A549 (cell line): ENCODE measurements at regions not wholly inside any gene's neighbourhood (a gene's known extent, or its start where the extent isn't known, plus 50 kb on each side); places are given as distances from the start of the nearest gene placed in this dataset.
"Not testable (repeated sequence)": the region's sequence is repeated elsewhere in the genome, so short reads cannot be mapped to it uniquely, and the experiment has no call there.

Source experiments
- CBX2 ChIP-seq: fragments of 200-600 bp; sonication (generic); IDR thresholded peaks from 2 replicates; pipeline ENCODE4 v1.6.1; 2016; ENCODE audit warnings: low read depth, mild to moderate bottlenecking, borderline replicate concordance
- EHMT2 ChIP-seq: fragments of 200-600 bp; sonication (generic); IDR thresholded peaks from 2 replicates; pipeline ENCODE4 v1.6.1; 2016; ENCODE audit warnings: antibody characterized with exemption, low read depth, mild to moderate bottlenecking, moderate library complexity
- JUNB ChIP-seq: fragments of >200 bp; sonication (Bioruptor Twin); formaldehyde crosslinking; IDR thresholded peaks from 2 replicates; pipeline ENCODE4 v1.6.1; 2016
- MAFK ChIP-seq: fragments of 450-650 bp; IDR thresholded peaks from 2 replicates; pipeline ENCODE4 v1.6.1; 2014; ENCODE audit not compliant: partially characterized antibody
- ZC3H11A ChIP-seq: fragments of 450-650 bp; IDR thresholded peaks from 2 replicates; pipeline ENCODE4 v1.6.1; 2014; ENCODE audit warnings: antibody characterized with exemption, mild to moderate bottlenecking
- ZFP36 ChIP-seq: fragments of 450-650 bp; IDR thresholded peaks from 2 replicates; pipeline ENCODE4 v1.6.1; 2014; ENCODE audit warnings: borderline replicate concordance; ENCODE audit not compliant: partially characterized antibody
- TF ChIP-seq, protein P1 (sequence below): fragments of >200 bp; sonication (Bioruptor Twin); formaldehyde crosslinking; IDR thresholded peaks from 3 replicates; pipeline ENCODE4 v1.5.1; 2016

DNA sequence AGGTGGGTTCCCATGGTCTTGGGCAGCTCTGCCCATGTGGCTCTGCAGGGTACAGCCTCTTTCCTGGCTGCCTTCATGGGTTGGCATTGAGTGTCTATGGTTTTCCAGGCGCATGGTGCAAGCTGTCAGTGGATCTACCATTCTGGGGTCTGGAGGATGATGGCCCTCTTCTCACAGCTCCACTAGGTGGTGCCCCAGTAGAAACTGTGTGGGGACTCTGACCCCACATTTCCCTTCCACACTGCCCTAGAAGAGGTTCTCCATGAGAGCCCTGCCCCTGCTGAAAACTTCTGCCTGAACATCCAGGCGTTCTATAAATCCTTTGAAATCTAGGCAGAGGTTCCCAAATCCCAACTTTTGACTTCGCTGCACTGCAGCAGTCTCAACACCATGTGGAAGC is 174.0 kb upstream of the CTNND2 start:
- not testable (repeated sequence) for TF ChIP-seq CBX2, EHMT2, JUNB, ZC3H11A, MAFK, ZFP36
- TF ChIP-seq, protein P1, sequence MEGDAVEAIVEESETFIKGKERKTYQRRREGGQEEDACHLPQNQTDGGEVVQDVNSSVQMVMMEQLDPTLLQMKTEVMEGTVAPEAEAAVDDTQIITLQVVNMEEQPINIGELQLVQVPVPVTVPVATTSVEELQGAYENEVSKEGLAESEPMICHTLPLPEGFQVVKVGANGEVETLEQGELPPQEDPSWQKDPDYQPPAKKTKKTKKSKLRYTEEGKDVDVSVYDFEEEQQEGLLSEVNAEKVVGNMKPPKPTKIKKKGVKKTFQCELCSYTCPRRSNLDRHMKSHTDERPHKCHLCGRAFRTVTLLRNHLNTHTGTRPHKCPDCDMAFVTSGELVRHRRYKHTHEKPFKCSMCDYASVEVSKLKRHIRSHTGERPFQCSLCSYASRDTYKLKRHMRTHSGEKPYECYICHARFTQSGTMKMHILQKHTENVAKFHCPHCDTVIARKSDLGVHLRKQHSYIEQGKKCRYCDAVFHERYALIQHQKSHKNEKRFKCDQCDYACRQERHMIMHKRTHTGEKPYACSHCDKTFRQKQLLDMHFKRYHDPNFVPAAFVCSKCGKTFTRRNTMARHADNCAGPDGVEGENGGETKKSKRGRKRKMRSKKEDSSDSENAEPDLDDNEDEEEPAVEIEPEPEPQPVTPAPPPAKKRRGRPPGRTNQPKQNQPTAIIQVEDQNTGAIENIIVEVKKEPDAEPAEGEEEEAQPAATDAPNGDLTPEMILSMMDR, result not testable (repeated sequence)
